ENCODE measurements at regions not wholly inside any gene's neighbourhood (a gene's known extent, or its start where the extent isn't known, plus 50 kb on each side); places are given as distances from the start of the nearest gene placed in this dataset.

DNA sequence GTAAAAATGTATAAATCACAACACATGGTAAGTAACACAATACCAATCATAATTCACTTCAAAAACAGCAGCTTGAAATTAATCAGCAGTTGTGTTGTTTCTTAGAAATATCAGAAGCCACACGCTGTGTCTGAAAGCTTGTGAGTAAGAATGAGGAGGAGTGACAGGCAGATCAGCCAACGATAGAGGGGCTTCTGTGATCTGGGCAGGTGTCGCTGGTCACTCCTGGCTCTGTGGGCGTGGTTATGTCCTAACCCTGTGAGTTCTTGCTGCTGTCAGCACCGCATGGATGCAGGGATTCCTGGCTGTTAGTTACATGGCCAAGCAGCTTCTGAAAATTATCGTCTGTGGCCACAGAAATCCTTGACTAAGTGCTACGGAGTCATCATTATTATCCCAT, 123.4 kb downstream of the SLC25A47 start:
- TF ChIP-seq, protein P1, sequence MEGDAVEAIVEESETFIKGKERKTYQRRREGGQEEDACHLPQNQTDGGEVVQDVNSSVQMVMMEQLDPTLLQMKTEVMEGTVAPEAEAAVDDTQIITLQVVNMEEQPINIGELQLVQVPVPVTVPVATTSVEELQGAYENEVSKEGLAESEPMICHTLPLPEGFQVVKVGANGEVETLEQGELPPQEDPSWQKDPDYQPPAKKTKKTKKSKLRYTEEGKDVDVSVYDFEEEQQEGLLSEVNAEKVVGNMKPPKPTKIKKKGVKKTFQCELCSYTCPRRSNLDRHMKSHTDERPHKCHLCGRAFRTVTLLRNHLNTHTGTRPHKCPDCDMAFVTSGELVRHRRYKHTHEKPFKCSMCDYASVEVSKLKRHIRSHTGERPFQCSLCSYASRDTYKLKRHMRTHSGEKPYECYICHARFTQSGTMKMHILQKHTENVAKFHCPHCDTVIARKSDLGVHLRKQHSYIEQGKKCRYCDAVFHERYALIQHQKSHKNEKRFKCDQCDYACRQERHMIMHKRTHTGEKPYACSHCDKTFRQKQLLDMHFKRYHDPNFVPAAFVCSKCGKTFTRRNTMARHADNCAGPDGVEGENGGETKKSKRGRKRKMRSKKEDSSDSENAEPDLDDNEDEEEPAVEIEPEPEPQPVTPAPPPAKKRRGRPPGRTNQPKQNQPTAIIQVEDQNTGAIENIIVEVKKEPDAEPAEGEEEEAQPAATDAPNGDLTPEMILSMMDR (conservative IDR thresholded peaks at IDR 0.05 in 1 of 2, IDR thresholded peaks at IDR 0.05 in 1 of 2; ENCODE audit: low read depth in 1 of 2, low read length in 2 of 2): no peak
- TF ChIP-seq EZH2 (IDR thresholded peaks at IDR 0.05; ENCODE audit: low read length, missing control alignments): no peak

Data from fibroblast of lung (primary cell).